ENCODE measurements at regions not wholly inside any gene's neighbourhood (a gene's known extent, or its start where the extent isn't known, plus 50 kb on each side); places are given as distances from the start of the nearest gene placed in this dataset.
"Not testable (repeated sequence)": the region's sequence is repeated elsewhere in the genome, so short reads cannot be mapped to it uniquely, and the experiment has no call there.

DNA sequence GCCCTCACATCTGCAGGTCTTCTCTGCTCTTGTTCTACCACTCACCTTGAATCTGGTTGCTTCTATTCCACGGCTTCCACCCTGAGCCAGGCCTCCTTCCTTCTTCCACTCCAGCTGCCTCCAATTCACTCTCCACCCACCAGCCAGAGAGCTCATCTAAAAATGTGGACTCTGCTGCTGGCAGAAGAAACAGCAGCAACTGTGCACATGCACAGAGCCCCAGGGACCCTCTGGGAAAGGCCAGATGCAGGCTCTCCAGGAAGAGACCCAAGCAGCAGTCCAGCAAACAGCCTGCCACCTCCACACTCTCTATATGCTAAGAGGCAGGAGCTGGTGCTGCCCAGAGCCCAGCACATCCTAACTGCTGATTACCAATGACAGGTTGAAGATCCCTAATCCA is 162.6 kb upstream of the TOP1 start:
- Histone ChIP-seq H3K27ac (no peak overlapping the region), H3K4me3 (no peak overlapping the region), H3K4me1 (no peaks in the 10 kb centered on the region), H3K9me3 (no peaks in the 10 kb centered on the region), H3K36me3 (ENCODE audit: low read depth, missing control alignments) (no peaks in the 10 kb centered on the region), H3K27me3 (no peaks in the 10 kb centered on the region)
- no peak for TF ChIP-seq POLR2A (IDR thresholded peaks at IDR 0.05)
- TF ChIP-seq, protein P1, sequence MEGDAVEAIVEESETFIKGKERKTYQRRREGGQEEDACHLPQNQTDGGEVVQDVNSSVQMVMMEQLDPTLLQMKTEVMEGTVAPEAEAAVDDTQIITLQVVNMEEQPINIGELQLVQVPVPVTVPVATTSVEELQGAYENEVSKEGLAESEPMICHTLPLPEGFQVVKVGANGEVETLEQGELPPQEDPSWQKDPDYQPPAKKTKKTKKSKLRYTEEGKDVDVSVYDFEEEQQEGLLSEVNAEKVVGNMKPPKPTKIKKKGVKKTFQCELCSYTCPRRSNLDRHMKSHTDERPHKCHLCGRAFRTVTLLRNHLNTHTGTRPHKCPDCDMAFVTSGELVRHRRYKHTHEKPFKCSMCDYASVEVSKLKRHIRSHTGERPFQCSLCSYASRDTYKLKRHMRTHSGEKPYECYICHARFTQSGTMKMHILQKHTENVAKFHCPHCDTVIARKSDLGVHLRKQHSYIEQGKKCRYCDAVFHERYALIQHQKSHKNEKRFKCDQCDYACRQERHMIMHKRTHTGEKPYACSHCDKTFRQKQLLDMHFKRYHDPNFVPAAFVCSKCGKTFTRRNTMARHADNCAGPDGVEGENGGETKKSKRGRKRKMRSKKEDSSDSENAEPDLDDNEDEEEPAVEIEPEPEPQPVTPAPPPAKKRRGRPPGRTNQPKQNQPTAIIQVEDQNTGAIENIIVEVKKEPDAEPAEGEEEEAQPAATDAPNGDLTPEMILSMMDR (IDR thresholded peaks at IDR 0.05): no peak
- intact Hi-C loops (cut with DNase I; ENCODE audit: low total_unique reads): no loop called here
- no peak for DNase-seq
- 0 to 33% methylated on average over 1 of the region's 1 CpG for WGBS, 2 donors

DNA sequence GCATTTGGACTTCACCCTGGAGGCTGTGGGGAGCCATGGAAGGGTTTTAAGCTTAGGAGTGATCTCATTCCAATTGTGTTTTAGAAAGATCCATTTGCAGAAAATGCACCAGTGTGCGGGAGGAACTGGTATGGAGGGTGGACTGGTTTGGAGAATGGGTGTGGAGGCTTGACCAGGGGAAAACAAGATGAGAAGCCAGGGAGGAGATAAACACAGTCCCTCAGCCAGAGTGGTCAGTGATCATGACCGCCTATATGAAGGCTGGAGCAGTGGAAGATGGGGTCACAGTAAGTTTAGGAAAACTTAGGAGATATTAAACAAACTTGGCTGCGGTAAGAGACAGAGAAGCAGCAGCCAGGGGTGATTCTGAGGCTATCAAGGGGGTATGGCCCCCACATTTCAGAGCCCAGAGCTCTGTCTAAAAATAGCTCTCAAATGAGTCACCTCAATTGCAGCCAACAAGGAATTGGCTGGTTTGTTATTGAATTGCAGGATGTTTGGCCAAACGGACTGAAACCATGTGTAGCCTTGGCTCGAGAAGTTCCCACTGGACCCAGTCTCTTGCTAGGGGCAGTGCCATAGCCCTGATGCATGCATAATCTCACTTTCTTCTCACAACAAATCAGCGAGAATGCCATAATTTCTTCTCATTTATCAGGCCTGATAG is 159.9 kb upstream of the TOP1 start:
- H3K4me1 ChIP-seq: no peaks in the 10 kb centered on the region
- no peak overlapping the region for H3K27ac ChIP-seq
- intact Hi-C loops (cut with DNase I; ENCODE audit: low total_unique reads): no loop called here
- H3K4me3 ChIP-seq: no peak overlapping the region
- no peaks in the 10 kb centered on the region for H3K27me3 ChIP-seq
- TF ChIP-seq, protein P1 (IDR thresholded peaks at IDR 0.05): no peak
- no peak for TF ChIP-seq POLR2A (IDR thresholded peaks at IDR 0.05)
- WGBS, 2 donors: 47 to 51% methylated on average over 6 of the region's 6 CpGs
- H3K36me3 ChIP-seq (ENCODE audit: low read depth, missing control alignments): no peaks in the 10 kb centered on the region
- no peaks in the 10 kb centered on the region for H3K9me3 ChIP-seq
- DNase-seq: peak; percentile 27

DNA sequence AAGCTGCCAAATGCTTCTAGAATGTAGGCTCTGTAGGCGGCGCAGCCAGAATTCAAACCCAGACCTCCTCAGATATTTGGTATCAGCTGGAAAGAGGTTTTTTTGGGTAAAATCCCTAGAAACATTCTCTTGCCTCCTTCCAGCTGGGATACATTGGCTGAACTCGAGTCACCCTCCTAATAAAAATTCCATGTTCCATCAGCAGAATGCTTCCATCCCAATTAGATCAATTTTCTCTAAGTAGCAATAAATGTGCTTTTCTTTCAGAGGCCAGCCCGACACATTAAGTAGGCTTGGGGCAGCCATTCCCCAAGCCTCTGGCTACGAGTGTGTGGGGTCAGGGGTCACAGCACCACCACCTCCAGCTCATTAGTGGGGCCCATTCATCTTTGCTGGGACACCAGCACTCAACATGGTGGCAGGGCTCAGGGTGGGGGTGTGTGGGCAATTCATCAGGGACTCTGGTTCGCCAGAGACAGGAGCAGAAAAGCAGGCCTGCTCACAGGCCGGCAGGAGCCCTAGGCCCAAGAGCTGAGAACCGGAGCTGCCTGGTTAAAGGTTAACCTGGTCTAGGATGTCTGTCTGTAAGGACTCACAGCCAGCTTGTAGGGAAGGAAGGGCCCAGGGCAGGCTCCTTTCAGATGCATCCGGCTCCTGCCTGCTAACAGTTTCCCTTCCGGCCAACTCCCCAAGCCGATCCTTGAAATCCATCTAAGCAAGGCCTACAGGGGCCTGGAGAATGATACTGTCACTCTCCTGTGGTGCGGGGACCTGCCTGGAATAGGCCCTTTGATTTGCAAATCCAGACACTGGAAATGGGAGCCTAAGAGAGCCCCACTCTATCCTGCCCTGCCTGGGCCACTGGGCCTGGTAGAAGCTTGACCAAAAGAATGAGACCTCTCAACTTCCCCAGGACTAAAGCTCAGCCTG is 159.1 kb upstream of the TOP1 start:
- intact Hi-C loops (cut with DNase I; ENCODE audit: low total_unique reads): no loop called here

DNA sequence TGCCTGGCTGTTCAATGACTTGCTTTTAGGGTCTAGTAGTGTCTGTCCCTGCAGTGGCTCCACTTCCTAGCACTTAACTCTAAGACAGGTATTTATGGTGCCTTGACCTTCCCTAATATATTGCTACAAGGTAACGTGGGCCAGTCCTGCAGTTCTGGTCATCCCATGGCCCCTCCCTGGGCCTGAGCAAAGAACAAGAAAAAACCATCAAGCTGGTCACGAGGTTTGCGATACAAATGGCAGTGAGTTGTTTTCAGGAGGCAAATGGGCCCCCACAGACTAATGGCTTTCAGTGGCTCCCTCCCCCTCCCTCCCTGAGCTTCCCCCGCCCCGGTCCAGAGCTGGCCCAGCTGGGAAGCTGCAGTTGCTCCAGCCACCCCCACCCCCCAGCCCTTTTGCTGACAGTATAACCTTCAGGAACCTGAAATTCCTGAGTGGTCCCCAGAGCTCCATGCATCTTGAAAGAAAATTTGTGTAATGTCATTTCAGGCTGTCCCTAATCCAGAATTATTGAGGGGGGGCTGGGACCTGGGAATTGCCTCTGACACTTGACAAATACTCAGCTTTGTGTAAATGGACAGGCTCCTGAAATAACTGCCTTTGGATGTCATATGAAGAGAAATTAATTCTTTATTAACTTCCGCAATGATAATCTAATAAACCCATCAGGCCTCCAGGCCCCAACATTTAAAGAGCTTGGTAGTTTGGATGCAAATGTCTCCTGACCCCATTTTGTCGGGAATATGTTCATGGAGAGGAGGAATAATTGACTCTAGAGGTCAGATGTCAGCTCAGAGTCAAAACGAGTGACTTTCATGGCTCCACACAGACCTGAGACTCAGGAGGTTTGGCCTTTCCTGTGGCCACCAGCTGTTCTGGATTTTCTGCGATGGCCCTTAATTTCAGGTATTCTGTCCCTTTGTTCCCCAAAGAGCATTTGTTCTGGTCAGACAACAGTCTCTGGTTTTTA is 153.2 kb upstream of the TOP1 start:
- no peaks in the 10 kb centered on the region for H3K9me3 ChIP-seq
- 53 to 71% methylated on average over 7 to 9 of the region's 9 CpGs for WGBS, 2 donors
- intact Hi-C loops (cut with DNase I; ENCODE audit: low total_unique reads): no loop called here
- H3K27me3 ChIP-seq: no peaks in the 10 kb centered on the region
- no peak for DNase-seq
- H3K36me3 ChIP-seq (ENCODE audit: low read depth, missing control alignments): no peaks in the 10 kb centered on the region
- H3K4me3 ChIP-seq: no peak overlapping the region
- TF ChIP-seq, protein P1 (IDR thresholded peaks at IDR 0.05): no peak
- no peak for TF ChIP-seq POLR2A (IDR thresholded peaks at IDR 0.05)
- no peaks in the 10 kb centered on the region for H3K4me1 ChIP-seq
- H3K27ac ChIP-seq: no peak overlapping the region

More for the DNA sequence above, 159.1 kb upstream of the TOP1 start:
- no peak for DNase-seq
- H3K9me3 ChIP-seq: no peaks in the 10 kb centered on the region
- H3K4me3 ChIP-seq: no peak overlapping the region
- no peaks in the 10 kb centered on the region for H3K36me3 ChIP-seq (ENCODE audit: low read depth, missing control alignments)
- H3K27ac ChIP-seq: no peak overlapping the region
- no peaks in the 10 kb centered on the region for H3K4me1 ChIP-seq
- H3K27me3 ChIP-seq: no peaks in the 10 kb centered on the region
- TF ChIP-seq, protein P1 (IDR thresholded peaks at IDR 0.05): no peak
- no peak for TF ChIP-seq POLR2A (IDR thresholded peaks at IDR 0.05)
- WGBS, 2 donors: 77 to 81% methylated on average over 12 of the region's 12 CpGs

DNA sequence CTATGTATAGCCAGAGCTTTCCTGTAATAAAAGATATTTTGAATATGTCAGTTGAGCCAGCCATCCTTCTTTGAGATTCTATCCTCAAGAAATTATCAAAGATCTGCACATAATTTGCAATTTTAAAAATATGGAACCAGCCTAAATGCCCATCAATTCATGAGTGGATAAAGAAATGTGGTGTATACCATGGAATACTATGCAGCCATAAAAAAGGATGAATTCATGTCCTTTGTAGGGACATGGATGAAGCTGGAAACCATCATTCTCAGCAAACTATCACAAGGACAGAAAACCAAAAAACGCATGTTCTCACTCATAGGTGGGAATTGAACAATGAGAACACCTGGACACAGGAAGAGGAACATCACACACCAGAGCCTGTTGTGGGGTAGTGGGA is 150.5 kb upstream of the TOP1 start:
- intact Hi-C loops (cut with DNase I; ENCODE audit: low total_unique reads); H3K27me3 ChIP-seq; H3K27ac ChIP-seq; H3K4me1 ChIP-seq; H3K9me3 ChIP-seq; H3K4me3 ChIP-seq; DNase-seq; H3K36me3 ChIP-seq (ENCODE audit: low read depth, missing control alignments): not testable (repeated sequence)
- WGBS, 2 donors: 95 to 96% methylated on average over 1 of the region's 1 CpG

Data from testis (tissue), 2 donors.